Cardiac fibroblast (primary cell): ENCODE measurements at regions not wholly inside any gene's neighbourhood (a gene's known extent, or its start where the extent isn't known, plus 50 kb on each side); places are given as distances from the start of the nearest gene placed in this dataset.

ENCODE experiments used
- DNase-seq, 2 donors: peaks; one replicate each; pipeline versions ENCODE4 v3.0.0 to v3.0.0-alpha.2; 2010; ENCODE audit warnings: low read depth in 2 of 2
- H3K4me3 ChIP-seq, 2 donors: replicated peaks in 1 of 2; 1 replicate in 1 of 2; 2 replicates in 1 of 2; pipeline ENCODE4 v1.5.1; 2011; ENCODE audit warnings: low read depth in 2 of 2, low read length in 2 of 2, mild to moderate bottlenecking in 2 of 2, moderate library complexity in 1 of 2
- CTCF ChIP-seq: IDR thresholded peaks from one replicate; pipeline ENCODE4 v1.5.1; 2011; ENCODE audit warnings: low read depth, mild to moderate bottlenecking, low read length, inconsistent platforms

GRCh38 chr3:117941015-117941414, 1093.6 kb downstream of the IGSF11 start:
- no peak overlapping the region for H3K4me3 ChIP-seq
- TF ChIP-seq CTCF, result no peak
- DNase-seq, result no peak

DNA sequence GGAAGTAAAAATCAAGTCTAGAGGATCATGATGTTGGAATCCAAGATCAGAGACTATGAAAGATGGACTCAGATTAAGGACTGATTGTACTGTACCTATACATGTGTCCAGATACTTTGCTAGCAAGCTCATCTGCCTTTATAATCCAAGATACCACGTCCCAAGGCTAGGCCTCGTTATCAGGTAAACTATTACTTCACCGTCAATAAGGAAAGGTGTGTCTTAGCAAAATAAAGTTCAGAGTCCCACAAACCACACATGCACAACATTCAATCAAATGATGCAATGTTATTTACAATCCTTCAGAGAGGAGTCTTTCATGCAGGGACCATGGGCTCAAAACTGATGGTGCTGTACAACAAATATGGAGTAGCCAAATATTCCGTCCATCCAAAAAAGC, 1092.9 kb downstream of the IGSF11 start:
- no peak for DNase-seq
- H3K4me3 ChIP-seq, result no peak overlapping the region
- TF ChIP-seq CTCF, result no peak

DNA sequence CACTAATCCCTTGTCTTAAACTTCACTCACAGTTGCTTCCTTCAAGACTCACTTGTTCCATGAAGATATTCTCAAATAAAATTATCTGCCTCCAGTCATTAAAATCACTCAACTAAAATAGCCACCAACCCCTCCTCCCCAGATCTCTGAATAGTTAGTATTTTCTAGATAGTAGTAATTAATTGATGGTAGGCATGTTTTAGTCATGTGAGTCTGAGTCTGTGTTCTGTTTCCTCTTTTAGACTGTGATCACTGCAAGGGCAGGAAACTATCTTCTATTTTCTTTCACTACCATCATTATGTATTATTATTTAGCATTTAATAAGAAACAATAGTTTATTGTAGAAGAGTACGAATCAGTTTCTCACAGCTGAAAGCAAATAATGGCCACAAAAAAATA, 1080.5 kb downstream of the IGSF11 start:
- TF ChIP-seq CTCF, result no peak
- H3K4me3 ChIP-seq, result no peak overlapping the region
- no peak for DNase-seq

DNA sequence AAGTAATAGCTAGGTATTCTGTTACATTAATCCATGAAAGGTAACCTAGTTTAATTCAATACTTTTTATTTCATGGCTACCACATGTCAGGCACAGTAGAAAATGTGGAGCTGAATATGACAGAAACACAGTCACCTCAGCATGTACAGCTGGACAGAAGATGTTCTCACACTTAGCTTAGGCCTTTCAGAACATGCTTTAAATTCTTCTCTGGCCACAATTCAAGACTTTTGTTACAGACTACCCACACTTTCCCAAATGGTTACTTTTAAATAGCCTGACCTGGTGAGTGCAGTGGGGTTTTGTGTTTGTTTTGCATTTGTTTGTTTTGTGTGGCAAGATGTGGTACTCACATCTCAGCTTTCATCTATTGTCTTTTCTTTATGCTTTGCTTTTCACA, 1079.5 kb downstream of the IGSF11 start:
- no peak for TF ChIP-seq CTCF
- DNase-seq, result no peak
- no peak overlapping the region for H3K4me3 ChIP-seq

GRCh38 chr3:117958027-117958426, 1076.6 kb downstream of the IGSF11 start:
- no peak overlapping the region for H3K4me3 ChIP-seq
- DNase-seq, result no peak
- TF ChIP-seq CTCF, result no peak

DNA sequence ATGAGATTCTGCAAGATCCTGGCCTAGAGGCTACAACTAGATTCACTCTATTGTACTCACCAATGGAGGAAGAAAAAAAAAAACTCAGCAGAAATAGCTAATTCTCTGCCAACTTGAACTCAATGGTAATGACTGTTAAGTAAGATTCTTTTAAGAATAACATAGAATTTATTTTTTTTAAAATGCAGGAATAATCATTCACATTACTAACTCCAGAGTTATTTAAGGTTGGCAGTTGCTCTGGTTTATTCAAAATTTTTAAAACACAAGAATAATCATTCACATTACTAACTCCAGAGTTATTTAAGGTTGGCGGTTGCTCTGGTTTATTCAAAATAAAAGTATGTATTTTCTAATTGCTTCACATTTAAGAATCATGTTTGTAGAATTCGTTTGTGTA, 1071.9 kb downstream of the IGSF11 start:
- no peak for TF ChIP-seq CTCF
- no peak overlapping the region for H3K4me3 ChIP-seq
- DNase-seq, result peak in 1 of 2 donors; percentile 8

GRCh38 chr3:117963858-117964257, 1070.8 kb downstream of the IGSF11 start:
- no peak for TF ChIP-seq CTCF
- no peak for DNase-seq
- no peak overlapping the region for H3K4me3 ChIP-seq
